IMR-90 (cell line): ENCODE measurements at regions not wholly inside any gene's neighbourhood (a gene's known extent, or its start where the extent isn't known, plus 50 kb on each side); places are given as distances from the start of the nearest gene placed in this dataset.

Experiments
- BHLHE40 ChIP-seq: fragments of 150-350 bp; IDR thresholded peaks from 2 replicates; pipeline ENCODE4 v1.6.1; 2016; ENCODE audit warnings: mild to moderate bottlenecking, low read depth, low read length
- CEBPB ChIP-seq: IDR thresholded peaks from 2 replicates; pipeline ENCODE4 v1.6.1; 2012; ENCODE audit warnings: low read depth, low read length, improper control_type of control experiment
- CHD1 ChIP-seq: IDR thresholded peaks from 2 replicates; pipeline ENCODE4 v1.6.1; 2012; ENCODE audit warnings: low read depth, low read length, improper control_type of control experiment
- CTCF ChIP-seq: conservative IDR thresholded peaks from 2 replicates; pipeline ENCODE4 v1.5.1; 2012; ENCODE audit warnings: mild to moderate bottlenecking, low read depth, low read length, improper control_type of control experiment
- FOS ChIP-seq: fragments of 150-350 bp; IDR thresholded peaks from 2 replicates; pipeline ENCODE4 v1.6.1; 2016; ENCODE audit warnings: low read depth, low read length
- MAFK ChIP-seq: IDR thresholded peaks from 2 replicates; pipeline ENCODE4 v1.6.1; 2012; ENCODE audit warnings: low read depth, low read length, improper control_type of control experiment
- MAZ ChIP-seq: IDR thresholded peaks from 2 replicates; pipeline ENCODE4 v1.6.1; 2012; ENCODE audit warnings: low read depth, mild to moderate bottlenecking, low read length, improper control_type of control experiment, moderate library complexity, borderline replicate concordance
- MXI1 ChIP-seq: IDR thresholded peaks from 2 replicates; pipeline ENCODE4 v1.6.1; 2012; ENCODE audit warnings: low read depth, mild to moderate bottlenecking, low read length, moderate library complexity, borderline replicate concordance
- NFE2L2 ChIP-seq: fragments of 150-350 bp; IDR thresholded peaks from 2 replicates; pipeline ENCODE4 v1.6.1; 2016; ENCODE audit warnings: low read depth, mild to moderate bottlenecking, low read length
- POLR2A ChIP-seq: IDR thresholded peaks from 2 replicates; pipeline ENCODE4 v1.6.1; 2012; ENCODE audit warnings: mild to moderate bottlenecking, low read depth, low read length
- RAD21 ChIP-seq: IDR thresholded peaks from 2 replicates; pipeline ENCODE4 v1.6.1; 2012; ENCODE audit warnings: low read length, improper control_type of control experiment
- RFX5 ChIP-seq: IDR thresholded peaks from 2 replicates; pipeline ENCODE4 v1.8.0; 2012; ENCODE audit warnings: low read depth, mild to moderate bottlenecking, low read length, moderate library complexity
- SMC3 ChIP-seq: fragments of 150-350 bp; IDR thresholded peaks from 2 replicates; pipeline ENCODE4 v1.6.1; 2016; ENCODE audit warnings: low read depth, mild to moderate bottlenecking, antibody characterized with exemption, low read length, moderate library complexity
- USF2 ChIP-seq: fragments of 150-350 bp; IDR thresholded peaks from 2 replicates; pipeline ENCODE4 v1.6.1; 2017; ENCODE audit warnings: mild to moderate bottlenecking, antibody characterized with exemption, low read length, low read depth

- TF ChIP-seq USF2 (no peak), POLR2A (no peak), CEBPB (no peak), FOS (no peak), CTCF (no peak), BHLHE40 (no peak), SMC3 (no peak), MXI1 (no peak), CHD1 (no peak), RFX5 (no peak), RAD21 (no peak), MAZ (no peak), NFE2L2 (no peak), MAFK (no peak)
Measured at GRCh38 chr20:40821429-40821828, 132.4 kb upstream of the MAFB start.
